ENCODE measurements at regions not wholly inside any gene's neighbourhood (a gene's known extent, or its start where the extent isn't known, plus 50 kb on each side); places are given as distances from the start of the nearest gene placed in this dataset.
"Not testable (repeated sequence)": the region's sequence is repeated elsewhere in the genome, so short reads cannot be mapped to it uniquely, and the experiment has no call there.

DNA sequence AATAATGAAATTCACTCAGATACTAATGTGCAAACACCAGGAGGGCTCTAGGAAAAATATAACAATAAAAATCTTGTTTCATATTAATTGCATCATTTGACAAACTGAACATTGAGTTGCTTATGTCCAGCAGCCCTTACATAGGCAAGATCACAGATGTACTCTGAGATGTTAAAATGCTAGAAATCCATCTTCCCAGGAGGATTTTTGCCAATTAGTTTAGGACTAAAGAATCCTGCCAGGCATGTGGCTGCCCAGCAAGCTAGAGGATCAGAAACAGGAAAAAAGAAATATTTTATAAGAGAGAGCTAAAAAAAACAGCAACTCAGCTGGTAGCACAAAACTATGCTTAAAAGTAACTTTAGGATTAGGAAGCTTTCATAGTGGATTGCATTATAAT lies 407.8 kb downstream of the NXPH1 start:
- intact Hi-C loops (cut with DNase I): no loop called here
- no peaks in the 10 kb centered on the region for H3K27me3 ChIP-seq
- no peak for TF ChIP-seq POLR2A (IDR thresholded peaks at IDR 0.05)
- TF ChIP-seq POLR2AphosphoS5 (IDR thresholded peaks at IDR 0.05): no peak
- no peak for TF ChIP-seq EP300 (IDR thresholded peaks at IDR 0.05)
- TF ChIP-seq, protein P1, sequence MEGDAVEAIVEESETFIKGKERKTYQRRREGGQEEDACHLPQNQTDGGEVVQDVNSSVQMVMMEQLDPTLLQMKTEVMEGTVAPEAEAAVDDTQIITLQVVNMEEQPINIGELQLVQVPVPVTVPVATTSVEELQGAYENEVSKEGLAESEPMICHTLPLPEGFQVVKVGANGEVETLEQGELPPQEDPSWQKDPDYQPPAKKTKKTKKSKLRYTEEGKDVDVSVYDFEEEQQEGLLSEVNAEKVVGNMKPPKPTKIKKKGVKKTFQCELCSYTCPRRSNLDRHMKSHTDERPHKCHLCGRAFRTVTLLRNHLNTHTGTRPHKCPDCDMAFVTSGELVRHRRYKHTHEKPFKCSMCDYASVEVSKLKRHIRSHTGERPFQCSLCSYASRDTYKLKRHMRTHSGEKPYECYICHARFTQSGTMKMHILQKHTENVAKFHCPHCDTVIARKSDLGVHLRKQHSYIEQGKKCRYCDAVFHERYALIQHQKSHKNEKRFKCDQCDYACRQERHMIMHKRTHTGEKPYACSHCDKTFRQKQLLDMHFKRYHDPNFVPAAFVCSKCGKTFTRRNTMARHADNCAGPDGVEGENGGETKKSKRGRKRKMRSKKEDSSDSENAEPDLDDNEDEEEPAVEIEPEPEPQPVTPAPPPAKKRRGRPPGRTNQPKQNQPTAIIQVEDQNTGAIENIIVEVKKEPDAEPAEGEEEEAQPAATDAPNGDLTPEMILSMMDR (IDR thresholded peaks at IDR 0.05): no peak

GRCh38 chr7:8871716-8872115 lies 438.3 kb downstream of the NXPH1 start:
- Histone ChIP-seq H3K36me3 (no peaks in the 10 kb centered on the region), H3K27me3 (no peaks in the 10 kb centered on the region), H3K4me1 (no peaks in the 10 kb centered on the region), H3K4me3 (no peak overlapping the region), H3K9me3 (no peaks in the 10 kb centered on the region), H3K27ac (no peak overlapping the region)
- intact Hi-C loops (cut with DNase I): no loop called here
- no peak for DNase-seq
- 81 to 87% methylated on average over 2 of the region's 2 CpGs for WGBS, 2 donors
- TF ChIP-seq POLR2AphosphoS5 (IDR thresholded peaks at IDR 0.05) (no peak), POLR2A (IDR thresholded peaks at IDR 0.05) (no peak), EP300 (IDR thresholded peaks at IDR 0.05) (no peak)
- TF ChIP-seq, protein P1 (IDR thresholded peaks at IDR 0.05): no peak

More for the DNA sequence above, 407.8 kb downstream of the NXPH1 start:
- Histone ChIP-seq H3K27ac (no peak overlapping the region), H3K4me1 (no peaks in the 10 kb centered on the region), H3K4me3 (no peak overlapping the region), H3K36me3 (no peaks in the 10 kb centered on the region), H3K9me3 (no peaks in the 10 kb centered on the region)
- no peak for DNase-seq

GRCh38 chr7:8881916-8882315 lies 448.5 kb downstream of the NXPH1 start:
- DNase-seq: no peak
- H3K9me3 ChIP-seq: no peaks in the 10 kb centered on the region
- no peaks in the 10 kb centered on the region for H3K4me1 ChIP-seq
- H3K27me3 ChIP-seq: no peaks in the 10 kb centered on the region
- TF ChIP-seq POLR2A (IDR thresholded peaks at IDR 0.05): no peak
- no peak for TF ChIP-seq POLR2AphosphoS5 (IDR thresholded peaks at IDR 0.05)
- TF ChIP-seq, protein P1 (IDR thresholded peaks at IDR 0.05): no peak
- TF ChIP-seq EP300 (IDR thresholded peaks at IDR 0.05): no peak
- no peaks in the 10 kb centered on the region for H3K36me3 ChIP-seq
- H3K4me3 ChIP-seq: no peak overlapping the region
- no peak overlapping the region for H3K27ac ChIP-seq
- intact Hi-C loops (cut with DNase I): no loop called here
- WGBS, 2 donors: 75 to 83% methylated on average over 2 of the region's 2 CpGs

- no peaks in the 10 kb centered on the region for H3K4me1 ChIP-seq
- H3K9me3 ChIP-seq: no peaks in the 10 kb centered on the region
- no peaks in the 10 kb centered on the region for H3K27me3 ChIP-seq
- no peak overlapping the region for H3K4me3 ChIP-seq
- TF ChIP-seq, protein P1 (IDR thresholded peaks at IDR 0.05): no peak
- TF ChIP-seq POLR2A (IDR thresholded peaks at IDR 0.05) (no peak), EP300 (IDR thresholded peaks at IDR 0.05) (no peak), POLR2AphosphoS5 (IDR thresholded peaks at IDR 0.05) (no peak)
- H3K27ac ChIP-seq: no peak overlapping the region
- intact Hi-C loops (cut with DNase I): no loop called here
- no peaks in the 10 kb centered on the region for H3K36me3 ChIP-seq
- no peak for DNase-seq
Measured at GRCh38 chr7:8885480-8886000, 452.1 kb downstream of the NXPH1 start.

DNA sequence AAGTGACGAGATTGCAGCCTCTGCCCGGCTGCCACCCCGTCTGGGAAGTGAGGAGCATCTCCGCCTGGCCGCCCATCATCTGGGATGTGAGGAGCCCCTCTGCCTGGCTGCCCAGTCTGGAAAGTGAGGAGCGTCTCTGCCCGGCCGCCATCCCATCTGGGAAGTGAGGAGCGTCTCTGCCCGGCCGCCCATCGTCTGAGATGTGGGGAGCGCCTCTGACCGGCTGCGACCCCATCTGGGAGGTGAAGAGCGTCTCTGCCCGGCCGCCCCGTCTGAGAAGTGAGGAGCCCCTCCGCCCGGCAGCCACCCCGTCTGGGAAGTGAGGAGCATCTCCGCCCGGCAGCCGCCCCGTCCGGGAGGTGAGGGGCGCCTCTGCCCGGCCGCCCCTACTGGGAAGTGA lies 456.9 kb downstream of the NXPH1 start:
- H3K27me3 ChIP-seq; DNase-seq; H3K36me3 ChIP-seq; H3K4me3 ChIP-seq; H3K4me1 ChIP-seq; H3K9me3 ChIP-seq; H3K27ac ChIP-seq; intact Hi-C loops (cut with DNase I): not testable (repeated sequence)
- 92 to 97% methylated on average over 30 of the region's 30 CpGs for WGBS, 2 donors

All from sigmoid colon (tissue), 6 donors.